IPS-15b (cell line): ENCODE measurements at regions not wholly inside any gene's neighbourhood (a gene's known extent, or its start where the extent isn't known, plus 50 kb on each side); places are given as distances from the start of the nearest gene placed in this dataset.

Experiments
- H3K27me3 ChIP-seq: one replicate; pipeline ENCODE4 v1.6.1; 2013; ENCODE audit warnings: low read length; ENCODE audit not compliant: control insufficient read depth, insufficient read depth
- H3K36me3 ChIP-seq: one replicate; pipeline ENCODE4 v1.6.1; 2013; ENCODE audit warnings: low read length; ENCODE audit not compliant: control insufficient read depth, insufficient read depth
- H3K4me1 ChIP-seq: one replicate; pipeline ENCODE4 v1.6.1; 2013; ENCODE audit warnings: mild to moderate bottlenecking, low read length; ENCODE audit not compliant: control insufficient read depth, insufficient read depth
- H3K4me3 ChIP-seq: one replicate; pipeline ENCODE4 v1.5.1; 2013; ENCODE audit warnings: low read depth, low read length
- H3K9ac ChIP-seq: one replicate; pipeline ENCODE4 v1.6.1; 2013; ENCODE audit warnings: low read depth, mild to moderate bottlenecking, low read length
- H3K9me3 ChIP-seq: one replicate; pipeline ENCODE4 v1.6.1; 2013; ENCODE audit warnings: mild to moderate bottlenecking, low read length; ENCODE audit not compliant: control insufficient read depth, insufficient read depth

DNA sequence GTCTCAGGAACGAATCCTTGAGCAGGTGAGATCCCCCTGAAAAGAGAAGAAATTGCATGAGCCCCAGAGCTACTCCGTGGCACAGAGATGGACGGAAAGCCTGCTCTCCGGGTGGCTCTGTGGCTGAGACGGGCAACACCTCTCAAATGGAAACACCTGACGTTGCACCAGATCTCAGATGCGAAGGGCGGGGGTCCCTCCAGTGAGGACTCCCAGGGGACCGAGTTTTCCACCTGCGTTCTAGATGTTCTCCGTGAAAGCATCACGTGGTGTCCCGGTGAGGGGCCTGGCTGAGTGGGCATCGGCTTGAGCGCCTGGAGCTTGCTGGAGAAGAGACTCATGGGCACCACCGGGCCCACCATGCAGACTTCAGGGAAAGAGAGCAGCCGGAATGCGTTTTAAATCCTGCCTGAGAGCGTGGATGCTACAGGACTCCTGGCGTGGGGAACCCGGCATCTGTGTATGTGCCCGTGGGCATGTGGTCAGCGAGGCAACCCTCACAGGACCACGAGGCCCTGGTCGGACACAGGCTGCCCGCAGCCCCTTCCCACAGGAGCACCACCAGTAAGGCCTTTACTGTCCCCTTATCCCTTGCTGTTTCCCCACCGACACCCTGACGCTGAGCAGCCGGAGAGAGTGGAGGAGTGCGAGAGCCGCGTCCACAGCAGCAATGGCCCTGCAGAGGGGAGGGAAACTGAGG, 378.4 kb upstream of the IRX4 start:
- H3K9ac ChIP-seq: no peak overlapping the region
- no peaks in the 10 kb centered on the region for H3K36me3 ChIP-seq
- no peaks in the 10 kb centered on the region for H3K9me3 ChIP-seq
- no peaks in the 10 kb centered on the region for H3K27me3 ChIP-seq
- H3K4me3 ChIP-seq: no peak overlapping the region
- no peaks in the 10 kb centered on the region for H3K4me1 ChIP-seq

DNA sequence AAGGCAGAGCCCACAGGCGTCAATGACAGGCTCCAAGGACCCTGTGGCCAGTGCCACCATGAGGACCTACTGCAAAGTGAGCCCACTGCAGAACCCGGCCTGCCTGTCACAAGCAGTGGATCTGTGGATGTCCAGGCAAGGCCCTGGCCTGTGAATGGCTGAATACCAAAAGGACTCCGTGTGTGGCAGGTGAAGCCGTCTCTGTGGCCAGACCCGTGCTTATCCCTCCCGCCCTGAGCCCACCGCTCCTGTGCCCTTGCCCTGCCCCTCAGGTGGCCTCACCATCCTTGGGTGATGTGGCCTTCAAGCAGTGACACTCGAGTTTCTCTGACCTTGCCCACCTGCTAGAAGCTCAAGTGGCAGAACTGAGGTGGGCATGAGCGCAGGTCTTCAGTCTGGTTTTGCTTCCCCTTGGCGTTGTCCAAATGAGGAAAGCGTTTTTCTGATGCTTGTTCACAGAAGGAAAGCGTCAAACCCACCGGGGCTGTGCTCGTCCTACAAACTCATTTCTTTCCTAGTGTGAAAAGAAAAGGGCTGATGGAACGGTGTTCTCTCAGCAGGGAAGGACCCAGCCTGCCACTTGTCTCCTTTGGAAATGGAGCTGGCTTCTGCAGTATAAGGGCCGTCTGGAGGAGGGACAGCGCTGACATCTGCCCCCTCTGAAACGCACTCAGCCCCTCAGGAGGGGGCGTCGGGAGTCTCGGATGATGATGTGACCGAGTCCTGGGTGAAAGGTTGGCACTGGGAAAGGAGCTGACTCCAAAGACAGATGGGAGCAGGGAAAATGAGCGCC, 377.7 kb upstream of the IRX4 start:
- H3K36me3 ChIP-seq: no peaks in the 10 kb centered on the region
- H3K9me3 ChIP-seq: no peaks in the 10 kb centered on the region
- no peaks in the 10 kb centered on the region for H3K4me1 ChIP-seq
- no peak overlapping the region for H3K4me3 ChIP-seq
- H3K27me3 ChIP-seq: no peaks in the 10 kb centered on the region
- H3K9ac ChIP-seq: no peak overlapping the region

DNA sequence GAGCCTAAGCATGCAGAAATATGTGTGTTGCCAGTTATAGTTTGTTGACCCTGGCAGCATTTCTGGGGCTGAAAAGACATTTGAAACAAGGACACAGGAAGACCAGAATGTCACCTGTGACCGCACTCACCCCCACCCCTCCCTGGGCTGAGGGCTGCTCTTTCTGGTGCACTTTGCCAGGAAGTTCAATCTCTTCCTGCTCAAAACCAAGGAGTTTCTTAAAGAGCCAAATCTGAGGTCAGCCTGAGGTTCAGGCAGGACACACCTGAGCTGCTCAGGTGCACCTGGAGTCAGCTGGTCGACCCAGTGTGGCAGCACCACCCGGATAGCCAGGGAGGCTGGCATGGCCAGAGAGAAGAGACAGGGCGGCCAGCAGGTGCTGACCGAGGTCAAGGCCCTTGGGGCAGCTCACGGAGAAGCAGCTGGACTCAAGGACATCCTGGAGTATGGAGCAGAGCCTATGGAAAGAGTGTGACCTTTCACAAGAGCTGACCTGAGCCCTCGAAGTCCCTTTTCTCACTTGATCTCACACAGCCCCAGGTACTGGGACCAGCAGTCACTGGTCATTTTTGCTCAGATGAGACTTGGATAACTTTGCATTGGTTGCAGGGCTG, 376.9 kb upstream of the IRX4 start:
- Histone ChIP-seq H3K4me1 (no peaks in the 10 kb centered on the region), H3K4me3 (no peak overlapping the region), H3K9me3 (no peaks in the 10 kb centered on the region), H3K27me3 (no peaks in the 10 kb centered on the region), H3K9ac (no peak overlapping the region), H3K36me3 (no peaks in the 10 kb centered on the region)

DNA sequence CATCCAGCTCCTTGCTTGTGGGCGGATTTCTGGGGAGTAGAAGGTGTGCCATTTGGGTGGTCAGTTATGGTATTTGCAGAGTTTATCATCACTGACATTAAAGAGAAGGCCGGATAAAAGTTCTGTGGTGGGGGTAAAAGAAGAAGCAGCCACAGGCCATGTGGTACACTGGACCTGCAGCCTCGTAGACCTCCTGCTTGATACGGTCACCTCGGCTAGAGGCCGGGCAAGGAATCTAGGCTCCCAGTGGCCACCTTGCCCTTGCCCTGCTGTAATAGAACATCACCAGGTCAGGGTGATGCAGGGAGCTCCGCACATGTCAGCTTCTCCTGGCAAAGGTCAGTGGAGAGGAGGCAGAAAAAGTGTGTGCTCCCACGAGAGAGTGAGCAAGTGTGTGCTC, 376.1 kb upstream of the IRX4 start:
- H3K27me3 ChIP-seq: no peaks in the 10 kb centered on the region

DNA sequence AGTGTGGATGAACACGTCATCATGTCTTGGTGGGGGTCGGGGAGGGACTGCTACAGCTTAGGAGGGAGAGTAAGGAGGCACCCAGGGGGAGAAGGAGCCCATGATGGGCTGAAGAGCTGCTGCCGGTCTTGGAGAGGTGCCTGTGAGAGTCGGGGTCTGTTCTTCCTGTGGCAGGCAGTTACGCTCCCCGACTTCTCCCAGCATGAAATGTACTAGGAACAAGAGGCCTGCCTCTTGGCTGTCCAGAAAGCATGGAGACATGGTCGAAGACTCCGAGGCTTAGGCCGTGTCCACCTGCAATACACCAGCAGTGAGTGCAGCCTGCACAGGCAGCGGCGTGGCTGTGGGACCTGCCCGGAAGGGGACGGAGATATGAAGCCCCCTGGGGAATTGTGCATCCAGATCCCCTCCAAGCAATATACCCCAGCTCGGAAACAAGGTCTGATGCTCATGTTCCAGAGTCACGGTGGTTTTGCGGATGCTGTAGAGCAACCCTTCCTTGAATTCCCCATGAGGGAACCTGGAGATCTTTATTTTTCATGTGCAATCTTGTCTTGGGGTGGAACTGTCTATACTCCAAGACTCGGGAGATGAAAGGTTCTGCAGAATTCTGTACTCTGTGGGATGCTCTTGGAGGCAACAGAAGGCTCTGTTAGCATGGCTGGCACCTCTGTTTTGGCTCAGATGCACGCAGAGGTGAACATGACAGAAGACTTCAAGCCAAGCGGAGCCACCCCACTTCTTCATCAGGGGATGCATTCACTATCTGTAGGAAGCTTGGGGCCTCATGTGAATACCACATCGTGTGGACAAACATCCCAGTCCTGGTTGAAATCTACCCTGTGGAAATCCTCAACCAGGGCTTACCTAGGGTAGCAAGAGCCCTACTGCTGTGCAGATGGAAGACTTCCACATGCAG, 374.9 kb upstream of the IRX4 start:
- Histone ChIP-seq H3K9me3 (no peaks in the 10 kb centered on the region), H3K9ac (no peak overlapping the region), H3K4me3 (no peak overlapping the region), H3K4me1 (no peaks in the 10 kb centered on the region), H3K27me3 (no peaks in the 10 kb centered on the region), H3K36me3 (no peaks in the 10 kb centered on the region)

More for the DNA sequence above, 376.1 kb upstream of the IRX4 start:
- no peaks in the 10 kb centered on the region for H3K9me3 ChIP-seq
- H3K4me3 ChIP-seq: no peak overlapping the region
- no peaks in the 10 kb centered on the region for H3K4me1 ChIP-seq
- no peaks in the 10 kb centered on the region for H3K36me3 ChIP-seq
- no peak overlapping the region for H3K9ac ChIP-seq

DNA sequence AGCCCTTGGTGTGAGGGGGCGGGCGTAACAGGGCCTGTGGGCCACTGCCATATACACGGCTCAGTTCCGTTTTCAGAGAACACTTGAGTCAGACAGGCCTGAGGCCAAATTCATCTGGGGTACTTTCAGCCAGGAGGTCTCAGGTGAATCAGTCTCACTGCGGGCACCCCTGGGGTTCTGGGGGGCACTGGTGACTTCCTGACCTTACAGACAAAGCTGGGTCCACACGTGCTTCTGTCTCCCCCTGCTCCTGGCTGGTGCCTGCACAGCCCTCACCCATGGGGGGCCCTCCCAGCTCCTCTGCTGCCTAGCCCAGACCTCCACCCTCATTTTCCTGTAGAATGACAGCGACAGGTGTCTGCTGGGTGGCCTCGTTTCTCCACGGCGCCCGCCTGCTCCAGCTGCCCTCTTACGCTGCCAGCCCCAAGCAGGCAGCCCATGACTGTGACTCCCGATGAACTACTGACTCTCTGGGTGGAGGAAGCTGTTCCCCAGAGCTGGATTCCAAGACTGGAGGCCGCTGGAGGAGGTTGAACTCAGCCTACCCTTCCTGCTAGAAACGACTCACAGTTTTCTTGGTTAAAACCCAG, 374.1 kb upstream of the IRX4 start:
- no peaks in the 10 kb centered on the region for H3K27me3 ChIP-seq
- no peaks in the 10 kb centered on the region for H3K9me3 ChIP-seq
- no peaks in the 10 kb centered on the region for H3K36me3 ChIP-seq
- H3K4me1 ChIP-seq: no peaks in the 10 kb centered on the region
- no peak overlapping the region for H3K4me3 ChIP-seq
- H3K9ac ChIP-seq: no peak overlapping the region

DNA sequence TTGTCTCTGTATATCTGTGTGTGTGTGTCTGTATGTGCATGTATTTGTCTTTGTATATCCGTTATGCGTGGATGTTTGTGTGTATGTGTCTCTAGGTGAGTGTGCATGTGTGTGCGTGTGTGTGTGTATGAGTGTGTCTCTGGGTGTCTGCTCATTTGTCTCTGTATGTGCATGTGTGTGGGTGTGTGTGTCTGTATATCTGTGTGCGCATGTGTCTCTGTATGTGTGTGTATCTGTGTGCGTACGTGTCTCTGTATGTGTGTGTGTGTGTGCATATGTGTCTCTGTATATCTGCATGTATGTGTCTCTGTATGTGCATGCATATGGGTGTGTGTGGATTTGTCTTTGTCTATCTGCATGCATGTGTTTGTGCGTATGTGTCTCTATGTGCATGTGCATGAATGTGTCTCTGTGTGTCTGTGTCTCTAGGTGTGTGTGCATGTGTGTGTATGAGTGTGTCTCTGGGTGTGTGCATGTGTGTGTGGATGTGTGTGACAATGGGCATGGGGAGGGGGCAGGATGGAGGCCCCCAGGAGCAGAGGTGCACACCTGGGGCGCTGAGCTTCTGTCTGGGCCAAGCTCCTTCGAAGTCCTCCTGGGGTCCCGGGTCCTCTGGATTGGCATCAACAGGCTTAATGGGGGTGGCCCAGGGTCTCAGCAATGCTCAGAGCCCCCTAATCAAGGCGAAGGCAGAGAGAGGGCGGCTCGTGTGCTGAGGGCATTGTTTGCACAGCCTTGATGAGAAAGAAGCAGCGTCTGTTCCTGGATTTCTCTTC, 373.4 kb upstream of the IRX4 start:
- H3K4me3 ChIP-seq: no peak overlapping the region
- no peaks in the 10 kb centered on the region for H3K9me3 ChIP-seq
- no peaks in the 10 kb centered on the region for H3K4me1 ChIP-seq

DNA sequence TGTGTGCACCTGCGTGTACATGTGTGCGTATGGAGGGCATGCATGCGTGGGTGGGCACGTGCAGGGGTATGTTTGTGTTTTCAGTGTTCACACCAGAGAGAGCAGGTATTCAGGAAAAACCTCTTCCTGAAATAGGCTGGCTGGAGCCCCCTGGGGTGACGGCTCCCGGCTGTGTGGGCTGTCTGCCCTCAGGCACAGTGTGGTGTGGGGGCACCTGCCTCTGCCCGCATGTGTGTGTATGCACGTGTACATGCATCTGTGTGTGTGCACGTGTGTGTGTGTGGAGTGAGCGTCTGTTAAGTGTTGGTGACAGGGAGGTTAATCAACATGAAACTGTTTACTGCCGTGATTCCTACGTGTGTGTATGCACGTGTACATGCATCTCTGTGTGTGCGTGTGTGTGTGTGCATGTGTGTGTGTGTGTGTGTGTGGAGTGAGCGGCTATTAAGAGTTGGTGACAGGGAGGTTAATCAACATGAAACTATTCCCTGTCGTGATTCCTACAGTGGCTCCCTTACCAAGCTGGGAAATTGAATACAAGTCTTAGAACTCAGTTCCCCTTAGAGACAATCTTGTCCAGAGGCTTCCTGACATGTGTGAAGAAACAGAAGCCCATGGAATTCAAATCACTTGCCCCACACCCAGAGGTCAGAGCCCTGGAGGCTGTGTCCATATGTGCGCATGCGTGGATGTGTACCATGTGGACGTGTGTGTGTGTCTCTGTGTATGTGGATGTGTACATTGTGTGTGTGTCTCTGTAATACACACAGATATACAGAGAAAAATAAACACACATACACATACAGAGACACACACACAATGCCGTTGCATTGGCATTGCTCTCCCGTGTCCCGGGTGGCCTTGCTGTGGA, 372.4 kb upstream of the IRX4 start:
- no peaks in the 10 kb centered on the region for H3K4me1 ChIP-seq
- H3K9me3 ChIP-seq: no peaks in the 10 kb centered on the region
- H3K36me3 ChIP-seq: no peaks in the 10 kb centered on the region
- no peaks in the 10 kb centered on the region for H3K27me3 ChIP-seq
- H3K4me3 ChIP-seq: no peak overlapping the region
- H3K9ac ChIP-seq: no peak overlapping the region

More for the DNA sequence above, 373.4 kb upstream of the IRX4 start:
- H3K9ac ChIP-seq: no peak overlapping the region
- H3K36me3 ChIP-seq: no peaks in the 10 kb centered on the region
- no peaks in the 10 kb centered on the region for H3K27me3 ChIP-seq

DNA sequence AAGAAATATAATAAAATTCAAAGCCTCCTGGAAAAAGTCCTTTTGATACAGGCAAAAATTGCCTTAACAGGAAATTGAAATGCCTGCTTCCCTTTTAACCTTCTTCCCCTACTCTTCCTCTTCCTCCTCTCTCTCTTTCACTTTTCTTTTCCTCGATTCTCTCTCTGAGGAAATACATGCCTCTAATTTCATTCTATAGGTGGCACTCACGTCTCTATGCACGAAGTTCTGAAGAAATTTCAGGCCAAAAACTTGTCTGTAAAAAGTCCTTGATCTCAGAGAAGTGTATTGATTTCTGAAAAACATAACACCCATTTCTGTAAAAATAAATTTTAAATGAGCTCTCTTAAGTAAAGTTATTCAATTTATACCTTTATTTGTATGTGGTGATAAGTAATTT, 371.7 kb upstream of the IRX4 start:
- no peak overlapping the region for H3K9ac ChIP-seq
- H3K9me3 ChIP-seq: no peaks in the 10 kb centered on the region
- no peak overlapping the region for H3K4me3 ChIP-seq
- H3K27me3 ChIP-seq: no peaks in the 10 kb centered on the region
- H3K36me3 ChIP-seq: no peaks in the 10 kb centered on the region
- no peaks in the 10 kb centered on the region for H3K4me1 ChIP-seq
